CD4-positive, alpha-beta T cell (primary cell): ENCODE measurements at regions not wholly inside any gene's neighbourhood (a gene's known extent, or its start where the extent isn't known, plus 50 kb on each side); places are given as distances from the start of the nearest gene placed in this dataset.

Experiments
- ATAC-seq: fragments of 200-7000 bp; cut with Tn5 transposase; one replicate; pipeline ENCODE4 v1.10.0; 2022; ENCODE audit warnings: mild to moderate bottlenecking; ENCODE audit not compliant: poor library complexity
- CTCF ChIA-PET: fragments of 350-600 bp; sonication (Branson Sonifier 250); formaldehyde crosslinking; loops from one replicate; lab custom pipeline; 2021; ENCODE audit warnings: antibody characterized with exemption, inconsistent platforms; lab: Charles Lee
- POLR2A ChIA-PET: fragments of 350-600 bp; sonication (Branson Sonifier 250); formaldehyde crosslinking; loops from one replicate; lab custom pipeline; 2021; ENCODE audit warnings: antibody characterized with exemption, inconsistent platforms; lab: Charles Lee
- DNase-seq, 14 experiments: peaks; one replicate each; pipeline ENCODE4 v3.0.0-alpha.2; 2013 to 2020; ENCODE audit warnings: mixed read lengths in 2 of 14
- H3K27ac ChIP-seq, 2 donors: one replicate each; pipeline versions ENCODE4 v1.5.1 to v1.7.0; 2013; ENCODE audit warnings: low read length in 2 of 2, low read depth in 1 of 2, mild to moderate bottlenecking in 1 of 2
- H3K27me3 ChIP-seq, 2 experiments: 1 replicate in 1 of 2; 2 replicates in 1 of 2; pipeline versions ENCODE4 v1.6.1 to v1.7.0; 2013; ENCODE audit warnings: low read length in 2 of 2, control low read depth in 1 of 2, mild to moderate bottlenecking in 1 of 2, moderate library complexity in 1 of 2; ENCODE audit not compliant: insufficient read depth in 2 of 2, control insufficient read depth in 1 of 2
- H3K36me3 ChIP-seq: one replicate; pipeline ENCODE4 v1.6.1; 2013; ENCODE audit warnings: low read length, control low read depth; ENCODE audit not compliant: insufficient read depth
- H3K4me1 ChIP-seq: one replicate; pipeline ENCODE4 v1.6.1; 2013; ENCODE audit warnings: low read length, control low read depth; ENCODE audit not compliant: insufficient read depth
- H3K4me3 ChIP-seq: one replicate; pipeline ENCODE4 v1.5.1; 2013; ENCODE audit warnings: mild to moderate bottlenecking, low read length, moderate library complexity
- H3K9me3 ChIP-seq, 2 experiments: 1 replicate in 1 of 2; 2 replicates in 1 of 2; pipeline versions ENCODE4 v1.6.1 to v1.7.0; 2013; ENCODE audit warnings: low read length in 2 of 2, mild to moderate bottlenecking in 2 of 2, control low read depth in 1 of 2, moderate library complexity in 1 of 2; ENCODE audit not compliant: control insufficient read depth in 1 of 2, insufficient read depth in 1 of 2
- H3K27ac Mint-ChIP-seq: one replicate; pipeline ENCODE4 v1.8.0; 2020; ENCODE audit warnings: mixed read lengths
- H3K27me3 Mint-ChIP-seq: one replicate; pipeline ENCODE4 v1.8.0; 2021; ENCODE audit warnings: mixed read lengths
- H3K36me3 Mint-ChIP-seq: one replicate; pipeline ENCODE4 v1.8.0; 2021; ENCODE audit warnings: low read depth, mixed read lengths
- H3K4me1 Mint-ChIP-seq: one replicate; pipeline ENCODE4 v1.8.0; 2021; ENCODE audit warnings: low read depth, mixed read lengths
- H3K4me3 Mint-ChIP-seq: one replicate; pipeline ENCODE4 v1.8.0; 2020; ENCODE audit warnings: mild to moderate bottlenecking, mixed read lengths
- H3K9me3 Mint-ChIP-seq: one replicate; pipeline ENCODE4 v1.8.0; 2020; ENCODE audit warnings: mixed read lengths
- CTCF ChIP-seq: fragments of 200-600 bp; IDR thresholded peaks from one replicate; pipeline ENCODE4 v1.8.0; 2022; ENCODE audit warnings: antibody characterized with exemption, mild to moderate bottlenecking
- intact Hi-C, 2 experiments: fragments of 100-400 bp; cut with DNase I in 1 of 2; cut with micrococcal nuclease in 1 of 2; formaldehyde crosslinking; loops; one replicate each; pipeline versions ENCODE4 v1.15.1 to v1.9.0; 2023 to 2025; cut with DNase I, micrococcal nuclease

DNA sequence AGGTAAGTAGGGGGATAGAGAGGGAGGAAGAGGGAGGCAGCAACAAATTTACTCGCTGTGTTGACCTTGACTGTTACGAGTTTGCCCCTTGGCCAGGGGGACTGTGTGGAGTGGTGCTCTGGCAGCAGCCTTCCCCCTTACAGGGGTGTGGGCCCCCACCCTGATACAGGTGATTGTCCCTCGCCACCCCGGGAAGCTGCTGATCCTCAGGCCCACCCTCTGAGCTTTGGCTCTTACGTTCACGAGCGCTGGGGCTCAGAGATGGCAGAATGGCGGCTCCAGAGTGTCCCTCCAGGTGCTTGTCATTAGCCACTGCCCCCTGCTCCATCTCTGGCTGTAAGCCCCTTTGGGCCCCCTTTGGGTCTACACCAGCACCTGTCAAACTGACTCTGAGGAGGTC lies 88.6 kb downstream of the GLI2 start:
- H3K36me3 Mint-ChIP-seq = no peaks in the 10 kb centered on the region

DNA sequence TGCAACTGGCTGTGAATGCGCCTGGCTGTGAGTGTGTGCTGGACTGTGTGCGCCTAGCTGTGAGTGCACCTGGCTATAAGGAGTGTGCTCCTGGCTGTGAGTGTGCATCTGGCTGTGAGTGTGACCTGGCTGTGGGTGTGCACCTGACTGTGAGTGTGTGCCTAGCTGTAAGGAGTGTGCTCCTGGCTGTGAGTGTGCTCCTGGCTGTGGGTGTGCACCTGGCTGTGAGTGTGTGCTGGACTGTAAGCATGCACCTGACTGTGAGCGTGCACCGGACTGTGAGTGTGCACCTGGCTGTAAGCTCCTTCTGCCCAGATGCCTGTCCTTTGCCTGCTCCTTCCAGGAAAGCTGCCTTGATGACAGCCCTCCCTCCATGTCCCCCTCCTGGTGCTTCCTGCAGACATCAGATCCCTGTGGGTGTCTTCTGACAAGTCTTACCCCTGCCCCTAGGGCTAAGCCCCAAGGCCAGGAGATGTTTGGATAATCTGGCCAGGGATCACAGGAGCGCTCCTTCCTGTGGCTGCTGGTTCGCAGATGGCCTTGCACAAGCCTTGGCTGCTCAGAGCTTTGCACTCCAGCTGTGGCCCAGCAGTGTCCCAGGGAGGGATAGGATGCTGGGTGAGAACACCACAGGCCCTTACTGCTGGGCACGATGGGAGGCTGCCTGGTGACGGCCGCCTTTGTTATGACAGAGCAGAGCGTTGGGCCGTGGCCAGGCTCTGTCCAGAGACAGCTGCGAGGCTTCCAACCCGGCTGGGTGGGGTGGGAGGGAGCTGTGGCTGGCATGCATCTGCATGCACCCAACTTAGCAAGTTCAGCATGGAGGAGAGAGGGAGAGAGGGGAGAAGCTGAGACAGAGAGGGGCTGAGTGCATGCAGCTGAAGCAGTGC lies 89.9 kb downstream of the GLI2 start:
- H3K27ac Mint-ChIP-seq = no peak overlapping the region
- no peaks in the 10 kb centered on the region for H3K4me1 Mint-ChIP-seq
- H3K27me3 Mint-ChIP-seq = no peaks in the 10 kb centered on the region
- Histone ChIP-seq H3K9me3 (no peaks in the 10 kb centered on the region), H3K4me3 (no peak overlapping the region), H3K4me1 (no peaks in the 10 kb centered on the region), H3K27ac (no peak overlapping the region), H3K27me3 (no peaks in the 10 kb centered on the region), H3K36me3 (no peaks in the 10 kb centered on the region)
- no peaks in the 10 kb centered on the region for H3K9me3 Mint-ChIP-seq
- ChIA-PET POLR2A (no interaction called here), CTCF (no interaction called here)
- TF ChIP-seq CTCF = no peak
- no peak for DNase-seq
- no peaks in the 10 kb centered on the region for H3K36me3 Mint-ChIP-seq
- no peak for ATAC-seq
- intact Hi-C loops = no loop called here
- no peak overlapping the region for H3K4me3 Mint-ChIP-seq

More for the DNA sequence above, 88.6 kb downstream of the GLI2 start:
- intact Hi-C loops = no loop called here
- no peaks in the 10 kb centered on the region for H3K36me3 ChIP-seq
- H3K4me1 ChIP-seq = no peaks in the 10 kb centered on the region
- DNase-seq = no peak
- ATAC-seq = no peak
- POLR2A ChIA-PET = no interaction called here
- H3K27me3 Mint-ChIP-seq = no peaks in the 10 kb centered on the region
- H3K27ac ChIP-seq = no peak overlapping the region
- no peaks in the 10 kb centered on the region for H3K4me1 Mint-ChIP-seq
- CTCF ChIA-PET = no interaction called here
- H3K9me3 ChIP-seq = no peaks in the 10 kb centered on the region
- no peak overlapping the region for H3K4me3 ChIP-seq
- no peak overlapping the region for H3K4me3 Mint-ChIP-seq
- H3K9me3 Mint-ChIP-seq = no peaks in the 10 kb centered on the region
- H3K27ac Mint-ChIP-seq = no peak overlapping the region
- no peak for TF ChIP-seq CTCF
- no peaks in the 10 kb centered on the region for H3K27me3 ChIP-seq

DNA sequence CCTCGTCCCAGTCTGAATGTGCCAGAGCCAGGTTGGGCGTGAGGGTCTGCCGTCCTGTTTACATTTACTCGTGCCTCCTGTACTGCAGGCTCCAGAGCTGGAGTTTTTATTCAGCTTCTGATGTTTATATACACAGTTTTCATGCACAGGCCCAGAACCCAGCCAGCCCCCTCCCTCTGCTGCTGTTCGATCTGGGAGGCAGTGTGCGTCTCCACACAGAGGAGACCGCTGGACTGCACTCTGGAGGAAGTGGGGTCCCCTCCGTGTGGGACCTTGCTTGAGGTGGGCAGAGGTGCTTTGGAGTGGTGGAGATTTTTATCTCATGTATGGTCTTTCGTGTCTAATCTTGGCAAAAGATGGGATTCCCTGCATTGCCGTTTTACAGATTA lies 90.6 kb downstream of the GLI2 start:
- ATAC-seq (no peak), DNase-seq (no peak)
- Histone ChIP-seq H3K27ac (no peak overlapping the region), H3K4me3 (no peak overlapping the region), H3K9me3 (no peaks in the 10 kb centered on the region), H3K36me3 (no peaks in the 10 kb centered on the region), H3K27me3 (no peaks in the 10 kb centered on the region), H3K4me1 (no peaks in the 10 kb centered on the region)
- Mint-ChIP-seq H3K27me3 (no peaks in the 10 kb centered on the region), H3K4me1 (no peaks in the 10 kb centered on the region), H3K4me3 (no peak overlapping the region), H3K27ac (no peak overlapping the region), H3K36me3 (no peaks in the 10 kb centered on the region), H3K9me3 (no peaks in the 10 kb centered on the region)
- intact Hi-C loops = no loop called here
- ChIA-PET POLR2A (no interaction called here), CTCF (no interaction called here)
- no peak for TF ChIP-seq CTCF
